ENCODE measurements at regions not wholly inside any gene's neighbourhood (a gene's known extent, or its start where the extent isn't known, plus 50 kb on each side); places are given as distances from the start of the nearest gene placed in this dataset.

DNA sequence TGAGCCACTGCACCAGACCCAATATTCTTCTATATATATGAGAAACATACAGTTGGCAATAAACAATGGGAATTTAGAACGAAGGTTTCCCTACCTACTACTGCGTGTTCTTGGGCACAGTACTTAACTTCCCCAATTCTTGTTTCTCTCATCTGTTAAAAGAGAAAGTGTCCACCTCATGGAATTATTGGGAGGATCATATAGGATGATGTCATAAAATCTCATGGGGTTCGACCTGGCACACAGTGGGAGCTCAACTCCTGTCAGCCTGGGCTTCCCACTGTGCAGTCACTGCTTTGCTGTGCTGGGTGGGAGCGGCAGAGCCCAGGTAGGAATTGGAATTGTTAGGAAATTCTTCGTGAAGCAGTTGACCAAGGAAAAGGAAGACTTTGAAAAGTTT, 203.3 kb downstream of the SH3BP4 start:
- no peak for ATAC-seq
- intact Hi-C loops (cut with DNase I), result no loop called here
- TF ChIP-seq, protein P1, sequence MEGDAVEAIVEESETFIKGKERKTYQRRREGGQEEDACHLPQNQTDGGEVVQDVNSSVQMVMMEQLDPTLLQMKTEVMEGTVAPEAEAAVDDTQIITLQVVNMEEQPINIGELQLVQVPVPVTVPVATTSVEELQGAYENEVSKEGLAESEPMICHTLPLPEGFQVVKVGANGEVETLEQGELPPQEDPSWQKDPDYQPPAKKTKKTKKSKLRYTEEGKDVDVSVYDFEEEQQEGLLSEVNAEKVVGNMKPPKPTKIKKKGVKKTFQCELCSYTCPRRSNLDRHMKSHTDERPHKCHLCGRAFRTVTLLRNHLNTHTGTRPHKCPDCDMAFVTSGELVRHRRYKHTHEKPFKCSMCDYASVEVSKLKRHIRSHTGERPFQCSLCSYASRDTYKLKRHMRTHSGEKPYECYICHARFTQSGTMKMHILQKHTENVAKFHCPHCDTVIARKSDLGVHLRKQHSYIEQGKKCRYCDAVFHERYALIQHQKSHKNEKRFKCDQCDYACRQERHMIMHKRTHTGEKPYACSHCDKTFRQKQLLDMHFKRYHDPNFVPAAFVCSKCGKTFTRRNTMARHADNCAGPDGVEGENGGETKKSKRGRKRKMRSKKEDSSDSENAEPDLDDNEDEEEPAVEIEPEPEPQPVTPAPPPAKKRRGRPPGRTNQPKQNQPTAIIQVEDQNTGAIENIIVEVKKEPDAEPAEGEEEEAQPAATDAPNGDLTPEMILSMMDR (IDR thresholded peaks at IDR 0.05), result no peak

DNA sequence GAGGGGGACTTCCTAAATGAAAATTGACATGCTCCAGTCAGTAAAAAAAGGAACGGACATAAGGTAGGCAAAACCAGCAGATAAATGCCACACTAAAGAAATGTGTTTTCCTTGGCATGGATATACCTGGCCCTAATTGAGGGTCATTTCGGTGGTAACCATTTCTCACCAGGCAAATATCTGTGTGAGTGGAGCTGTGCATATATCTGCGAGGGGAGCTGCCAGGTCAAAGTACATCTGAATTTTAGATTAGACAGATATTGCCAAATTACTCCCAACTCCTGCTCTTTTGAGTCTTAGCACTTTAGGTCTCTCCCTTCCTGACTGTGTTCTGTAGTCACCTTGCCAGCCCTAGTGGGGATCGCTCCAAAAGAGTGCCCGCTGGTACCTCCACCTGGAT, 204.2 kb downstream of the SH3BP4 start:
- Histone ChIP-seq H3K27me3 (ENCODE audit: low read depth) (no peaks in the 10 kb centered on the region), H3K4me1 (no peaks in the 10 kb centered on the region), H3K9me3 (no peaks in the 10 kb centered on the region), H3K36me3 (no peaks in the 10 kb centered on the region), H3K27ac (no peak overlapping the region), H3K4me3 (no peak overlapping the region)
- DNase-seq (no peak), ATAC-seq (no peak)
- TF ChIP-seq, protein P1 (IDR thresholded peaks at IDR 0.05), result no peak
- intact Hi-C loops (cut with DNase I), result no loop called here

More for the DNA sequence above, 203.3 kb downstream of the SH3BP4 start:
- DNase-seq, result no peak
- Histone ChIP-seq H3K27me3 (ENCODE audit: low read depth) (no peaks in the 10 kb centered on the region), H3K9me3 (no peaks in the 10 kb centered on the region), H3K36me3 (no peaks in the 10 kb centered on the region), H3K4me1 (no peaks in the 10 kb centered on the region), H3K4me3 (no peak overlapping the region), H3K27ac (no peak overlapping the region)

DNA sequence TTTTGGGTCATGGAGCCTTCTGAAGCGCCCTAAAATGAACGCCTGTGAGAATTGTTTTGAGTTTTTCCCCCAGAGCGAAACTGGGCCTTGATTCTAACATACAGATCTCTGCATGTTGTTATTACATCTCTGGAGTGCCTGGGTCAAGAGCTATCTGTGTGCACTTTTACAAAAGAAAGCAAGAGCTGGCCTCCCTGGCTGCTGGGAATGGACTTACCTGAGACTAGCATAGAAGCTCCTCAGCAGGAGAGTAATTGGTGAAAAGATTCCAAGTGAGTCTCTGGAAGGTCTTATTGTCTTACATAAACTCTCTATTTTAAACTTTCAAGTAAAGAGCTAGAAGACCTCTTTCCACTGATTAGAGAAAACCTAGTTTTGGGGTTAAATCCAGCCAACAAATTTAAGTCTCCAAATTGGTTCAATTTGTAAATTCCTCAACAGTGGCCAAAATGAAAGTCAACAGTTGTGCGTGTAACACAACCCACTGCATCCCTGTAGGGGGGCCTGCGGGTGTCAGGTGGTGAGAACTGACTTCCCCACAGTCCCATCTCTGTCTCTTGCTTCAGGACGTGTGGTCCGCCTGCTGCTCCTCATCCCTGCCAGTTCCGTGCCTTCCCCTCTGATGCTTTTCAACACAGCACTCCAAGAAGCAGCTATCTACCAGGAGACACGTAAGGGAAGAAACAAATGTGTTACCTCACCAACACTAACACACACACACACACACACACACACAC, 206.1 kb downstream of the SH3BP4 start:
- ATAC-seq, result no peak
- H3K4me3 ChIP-seq, result no peak overlapping the region
- no peaks in the 10 kb centered on the region for H3K36me3 ChIP-seq
- no peak for DNase-seq
- H3K4me1 ChIP-seq, result no peaks in the 10 kb centered on the region
- H3K9me3 ChIP-seq, result no peaks in the 10 kb centered on the region
- no peaks in the 10 kb centered on the region for H3K27me3 ChIP-seq (ENCODE audit: low read depth)
- TF ChIP-seq, protein P1 (IDR thresholded peaks at IDR 0.05), result no peak
- intact Hi-C loops (cut with DNase I), result no loop called here
- H3K27ac ChIP-seq, result no peak overlapping the region

DNA sequence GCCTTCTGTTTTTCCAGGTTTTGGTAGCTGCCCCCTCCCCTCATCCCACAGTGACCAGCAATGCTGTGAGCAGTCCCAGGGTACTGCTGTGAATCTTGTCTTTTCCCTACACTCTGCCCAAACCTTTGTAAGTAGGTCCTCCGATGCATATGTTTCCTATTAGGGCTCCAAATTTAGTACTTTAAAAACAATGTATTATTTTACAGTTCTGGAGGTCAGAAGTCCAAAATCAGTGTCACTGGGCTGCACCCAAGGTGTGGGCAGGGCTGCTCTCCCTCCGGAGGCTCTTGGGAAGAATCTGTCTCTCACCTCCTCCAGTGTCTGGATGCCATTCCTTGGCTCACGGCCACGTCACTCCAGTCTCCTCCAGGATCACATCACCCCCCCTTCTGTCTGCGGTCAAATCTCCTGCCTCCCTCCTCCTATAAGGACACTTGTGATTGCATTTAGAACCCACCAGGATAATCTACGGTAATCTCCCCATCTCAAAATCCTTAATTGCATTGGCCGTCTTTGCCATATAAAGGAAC, 208.5 kb downstream of the SH3BP4 start:
- ATAC-seq (no peak), DNase-seq (no peak)
- Histone ChIP-seq H3K27ac (no peak overlapping the region), H3K27me3 (ENCODE audit: low read depth) (no peaks in the 10 kb centered on the region), H3K4me1 (no peaks in the 10 kb centered on the region), H3K4me3 (no peak overlapping the region), H3K36me3 (no peaks in the 10 kb centered on the region), H3K9me3 (no peaks in the 10 kb centered on the region)
- TF ChIP-seq, protein P1 (IDR thresholded peaks at IDR 0.05), result no peak
- intact Hi-C loops (cut with DNase I), result no loop called here

DNA sequence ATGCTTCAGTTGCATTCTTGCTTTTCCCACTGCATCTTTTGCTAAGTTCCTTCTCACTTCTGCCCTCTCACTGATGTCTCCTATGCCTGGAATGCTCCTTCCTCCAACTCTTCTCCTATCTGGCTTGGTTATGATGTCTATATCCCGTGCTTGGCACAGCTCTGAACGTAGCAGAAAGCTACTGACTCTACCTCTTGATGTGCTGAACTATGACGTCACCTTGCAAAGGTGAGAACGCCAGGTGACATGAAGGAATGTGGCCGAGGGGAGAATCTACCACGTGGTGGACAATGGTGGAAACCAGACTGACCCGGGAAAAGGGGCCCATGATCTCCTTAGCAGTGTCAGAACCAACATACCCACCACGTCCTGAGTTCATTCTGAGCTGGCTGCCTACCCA, 209.7 kb downstream of the SH3BP4 start:
- H3K9me3 ChIP-seq, result no peaks in the 10 kb centered on the region
- DNase-seq (no peak), ATAC-seq (no peak)
- intact Hi-C loops (cut with DNase I), result no loop called here
- H3K4me1 ChIP-seq, result no peaks in the 10 kb centered on the region
- H3K4me3 ChIP-seq, result no peak overlapping the region
- TF ChIP-seq, protein P1 (IDR thresholded peaks at IDR 0.05), result no peak
- H3K36me3 ChIP-seq, result no peaks in the 10 kb centered on the region
- H3K27me3 ChIP-seq (ENCODE audit: low read depth), result no peaks in the 10 kb centered on the region
- H3K27ac ChIP-seq, result no peak overlapping the region
